ENCODE measurements at regions not wholly inside any gene's neighbourhood (a gene's known extent, or its start where the extent isn't known, plus 50 kb on each side); places are given as distances from the start of the nearest gene placed in this dataset.

- DNase-seq (ENCODE audit: low spot score): no peak
These were observed 539.6 kb upstream of the NOX3 start for GRCh38 chr6:155995281-155995680.

DNA sequence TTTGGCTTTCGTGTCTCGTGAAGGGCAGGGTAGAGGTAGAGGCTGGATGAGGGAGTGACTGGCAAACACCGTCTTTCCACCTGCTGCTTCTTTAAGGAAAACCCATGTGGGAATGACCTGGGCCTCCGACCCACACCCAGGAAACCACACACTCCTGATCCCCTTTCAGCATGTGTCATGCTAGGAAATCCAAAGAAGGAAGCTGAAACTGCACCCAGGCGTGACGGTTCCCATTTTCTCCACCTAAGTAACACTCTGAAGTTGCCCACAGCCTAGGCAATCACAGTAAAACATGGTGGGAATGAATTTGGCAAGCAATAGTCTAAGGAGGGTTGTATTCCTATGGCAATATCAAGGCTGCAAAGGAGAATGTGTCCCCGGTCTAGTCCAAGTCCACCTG is 538.4 kb upstream of the NOX3 start:
- DNase-seq (ENCODE audit: low spot score): no peak

DNA sequence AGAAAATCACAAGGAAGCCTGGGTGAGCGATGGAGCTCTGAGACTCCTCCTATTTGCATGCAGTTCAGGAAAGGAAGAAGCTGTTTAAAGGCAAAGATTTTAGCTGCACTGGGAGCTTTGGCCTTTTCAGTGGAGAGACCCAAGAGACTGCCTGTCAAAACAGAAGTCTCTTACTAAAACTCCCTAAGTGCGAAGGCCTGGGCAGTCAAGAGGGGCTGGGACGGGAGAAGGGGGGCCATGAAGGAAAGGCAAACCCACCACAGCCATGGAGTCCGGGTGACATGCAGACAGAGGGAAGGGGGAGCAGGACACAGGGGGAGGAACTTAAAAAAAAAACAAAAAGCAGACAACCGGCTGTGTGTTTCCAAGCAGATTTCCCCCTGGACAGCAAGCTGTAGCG is 537.6 kb upstream of the NOX3 start:
- no peak for DNase-seq (ENCODE audit: low spot score)

DNA sequence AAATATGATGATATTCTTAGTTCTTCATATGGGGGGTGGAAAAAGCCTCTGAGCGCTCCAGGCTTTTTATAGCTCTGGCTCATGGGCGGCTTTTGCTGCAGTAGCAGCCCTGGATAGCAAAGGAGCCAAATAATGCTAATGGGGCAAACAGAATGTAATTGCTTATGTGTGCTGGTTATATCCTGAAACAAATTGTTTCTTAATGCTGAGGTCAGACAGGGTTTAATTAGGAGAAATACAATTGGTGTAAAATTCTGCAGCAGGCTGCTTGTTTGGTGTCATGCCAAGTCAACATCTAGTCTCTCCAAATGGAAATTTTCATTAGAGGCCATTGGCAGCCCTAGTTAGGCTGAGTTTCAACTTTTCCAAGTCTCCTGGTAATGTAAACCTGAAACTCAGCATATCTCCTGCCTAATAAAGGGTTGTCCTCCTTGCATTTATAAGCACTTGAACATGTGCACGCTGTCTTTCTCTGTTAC is 530.1 kb upstream of the NOX3 start:
- no peak for DNase-seq (ENCODE audit: low spot score)

DNA sequence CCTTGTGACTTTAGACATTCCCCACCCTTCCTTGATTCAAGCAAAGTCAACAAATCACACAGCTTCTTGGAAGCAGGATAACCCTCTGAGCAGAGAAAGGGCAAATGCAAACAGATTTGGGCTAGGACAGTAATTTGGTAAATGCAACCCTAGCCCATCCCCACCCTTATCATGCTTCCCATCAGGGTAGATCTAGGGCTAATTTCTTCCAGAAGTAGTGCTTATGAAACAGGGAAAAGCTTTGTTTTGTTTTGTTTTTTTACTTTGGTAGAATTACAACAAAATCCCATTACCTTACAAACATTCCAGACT is 525.1 kb upstream of the NOX3 start:
- DNase-seq (ENCODE audit: low spot score): no peak

- no peak for DNase-seq (ENCODE audit: low spot score)
These were observed 524.6 kb upstream of the NOX3 start for GRCh38 chr6:155980014-155980767.

DNA sequence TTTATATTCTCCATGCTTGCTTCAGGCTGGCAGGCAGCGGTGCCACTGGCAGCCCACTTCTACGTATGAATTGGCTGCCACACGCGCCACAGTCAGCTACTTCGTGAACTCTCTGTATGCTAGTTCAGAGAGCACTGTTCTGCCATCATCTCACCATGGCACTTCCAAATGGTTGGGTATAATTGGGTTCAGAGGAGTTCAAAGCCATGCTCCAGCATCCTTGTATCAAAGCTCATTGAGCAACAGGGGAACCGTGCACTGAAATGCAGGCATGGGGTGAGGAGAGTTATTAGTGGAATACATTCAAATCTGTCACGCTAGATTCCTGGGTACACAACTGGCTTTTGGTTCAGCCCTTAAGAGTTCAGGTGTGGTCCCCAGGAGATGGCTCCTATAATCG is 519.9 kb upstream of the NOX3 start:
- no peak for DNase-seq (ENCODE audit: low spot score)

DNA sequence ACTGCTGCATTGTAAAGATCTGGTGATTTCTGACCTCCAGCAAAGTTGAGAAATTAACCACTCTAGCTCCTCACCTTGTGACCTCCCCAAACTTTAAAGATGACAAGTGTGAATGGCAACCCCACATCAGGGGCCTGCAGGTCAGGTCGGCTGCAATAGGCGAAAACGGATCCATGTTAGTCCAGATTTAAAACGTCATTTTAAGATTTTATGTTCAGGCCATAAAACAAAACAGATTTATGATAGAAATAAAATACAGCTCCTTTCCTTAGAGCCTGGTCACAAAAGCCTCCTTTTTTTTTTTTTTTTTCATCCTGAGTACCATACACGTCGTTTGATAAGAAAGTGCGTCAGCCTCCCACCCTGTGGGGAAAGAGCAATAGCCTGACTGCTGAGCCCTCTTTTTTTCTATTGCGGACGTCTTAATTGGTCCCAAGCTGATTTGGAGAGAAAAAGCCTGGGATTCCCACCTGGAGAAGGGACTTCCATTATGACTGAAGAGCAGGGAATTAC is 519.2 kb upstream of the NOX3 start:
- no peak for DNase-seq (ENCODE audit: low spot score)

DNA sequence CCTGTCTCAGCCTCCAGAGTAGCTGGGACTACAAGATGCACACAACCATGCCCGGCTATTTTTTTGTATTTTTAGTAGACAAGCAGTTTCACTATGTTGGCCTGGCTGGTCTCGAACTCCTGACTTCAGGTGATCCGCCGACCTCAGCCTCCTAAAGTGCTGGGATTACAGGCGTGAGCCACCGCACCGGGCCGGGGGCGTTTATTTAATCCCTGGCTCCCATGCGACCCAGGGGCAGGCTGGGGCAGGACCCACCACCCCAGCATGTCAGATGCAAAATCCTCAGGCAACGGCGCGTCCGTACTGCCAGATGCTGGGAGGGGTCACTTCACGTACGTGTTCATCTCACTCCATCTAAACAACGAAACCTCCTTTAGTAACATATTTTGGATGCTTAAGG is 518.7 kb upstream of the NOX3 start:
- DNase-seq (ENCODE audit: low spot score): no peak

DNA sequence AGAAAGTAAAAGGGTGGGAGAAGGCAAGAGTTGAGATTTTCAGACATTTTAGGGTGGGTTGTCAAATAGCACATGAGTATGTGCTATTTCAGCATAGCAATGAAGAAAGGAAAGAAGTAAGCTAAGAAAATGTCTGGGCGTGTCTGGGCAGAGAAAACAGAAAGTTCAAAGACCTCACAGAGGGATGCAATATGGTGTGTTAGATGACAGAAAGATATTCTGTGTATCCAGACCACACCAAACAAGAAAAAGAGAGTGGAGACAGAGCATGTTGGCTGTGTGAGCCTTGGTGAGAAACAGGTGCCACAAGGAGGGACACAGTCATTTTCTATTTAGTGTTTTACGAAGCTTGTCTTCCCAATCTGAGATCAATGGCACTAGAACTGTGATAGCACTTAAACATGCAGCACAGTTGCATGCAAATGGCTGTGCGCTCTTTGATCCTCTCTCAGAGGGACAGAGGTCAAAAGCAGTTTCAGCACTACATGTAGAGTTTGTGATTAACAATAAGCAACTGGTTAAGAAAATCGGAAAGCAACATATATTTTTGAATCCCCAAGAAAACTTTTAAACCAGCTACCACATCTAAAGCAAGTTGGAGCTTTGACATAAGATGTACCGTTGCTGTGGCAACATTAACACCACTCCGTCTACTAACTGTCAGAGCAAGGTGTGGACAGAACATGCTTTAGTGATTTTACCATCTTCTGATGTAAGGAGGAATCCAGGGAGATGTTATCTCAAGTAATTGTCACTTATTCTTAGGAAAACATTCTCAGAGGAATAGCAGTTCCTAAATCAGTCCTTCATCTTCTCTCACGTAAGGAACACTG is 515.5 kb upstream of the NOX3 start:
- DNase-seq (ENCODE audit: low spot score): no peak

- DNase-seq (ENCODE audit: low spot score): no peak
These were observed 514.8 kb upstream of the NOX3 start for GRCh38 chr6:155970472-155970871.

GRCh38 chr6:155968921-155969320 is 513.3 kb upstream of the NOX3 start:
- DNase-seq (ENCODE audit: low spot score): no peak

- no peak for DNase-seq (ENCODE audit: low spot score)
These were observed 511.7 kb upstream of the NOX3 start for GRCh38 chr6:155967322-155967721.

DNA sequence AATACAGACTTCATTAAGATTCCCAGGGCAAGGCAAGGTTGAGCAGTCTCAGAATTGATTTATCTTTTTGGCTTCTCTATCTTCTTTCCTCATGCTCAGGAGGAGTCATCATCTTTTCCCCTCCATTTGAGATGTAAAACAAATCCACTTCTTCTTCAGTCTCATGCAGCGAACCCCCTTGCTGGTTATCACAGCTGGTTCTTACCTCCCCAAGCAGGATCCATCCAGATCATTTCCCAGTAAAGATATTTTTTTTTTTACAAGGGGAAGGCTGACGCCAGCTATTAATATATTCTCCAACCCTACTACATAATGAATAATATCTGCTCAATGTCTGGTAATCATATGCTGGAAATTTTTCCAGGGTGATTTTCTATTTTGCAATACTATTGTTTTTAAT is 508.9 kb upstream of the NOX3 start:
- DNase-seq (ENCODE audit: low spot score): no peak

DNA sequence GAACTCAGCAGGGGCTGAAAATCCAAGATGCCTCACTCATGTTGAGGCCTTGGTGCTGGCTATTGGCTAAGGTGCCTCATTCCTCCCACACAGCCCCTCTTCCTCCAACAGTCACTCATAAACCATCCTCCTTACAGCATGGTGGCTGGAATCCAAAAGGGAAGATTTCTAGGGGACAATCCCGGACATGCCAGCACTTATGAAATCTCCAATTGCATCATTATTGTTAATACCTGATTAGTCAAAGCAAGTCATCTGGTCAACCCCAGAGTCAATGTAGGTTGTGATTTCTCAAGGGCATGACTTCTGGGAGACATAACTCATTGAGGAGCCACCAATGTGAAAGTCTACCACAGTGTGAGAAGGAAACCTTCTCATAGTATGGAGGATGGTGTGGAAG is 506.6 kb upstream of the NOX3 start:
- no peak for DNase-seq (ENCODE audit: low spot score)

DNA sequence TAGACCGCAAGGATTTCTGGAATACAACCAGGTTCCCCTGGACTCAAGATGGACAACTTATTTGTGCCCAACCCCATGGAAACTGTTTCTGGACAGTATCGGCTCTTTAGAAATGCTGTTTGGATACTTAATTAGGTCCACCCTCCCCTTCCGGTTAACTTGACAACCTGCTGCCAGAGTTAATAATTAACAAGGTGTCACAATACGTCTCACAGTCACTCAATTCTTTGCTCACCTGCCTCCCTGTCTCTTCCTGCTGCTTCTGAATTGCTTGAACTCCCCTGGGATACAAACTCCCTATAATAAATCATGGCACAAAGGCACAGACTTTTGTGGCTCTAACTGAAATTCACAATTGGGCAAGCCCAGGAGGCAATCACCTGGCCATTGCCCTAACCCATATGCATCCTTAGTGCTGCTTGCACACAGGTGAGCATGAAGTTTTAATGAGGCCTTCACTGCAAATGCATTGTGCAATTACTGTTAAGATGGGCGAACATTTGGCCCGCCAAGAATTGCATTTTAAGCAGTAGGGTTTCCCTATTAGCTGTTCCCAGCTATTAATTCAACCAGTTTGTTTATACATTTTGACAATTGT is 504.4 kb upstream of the NOX3 start:
- no peak for DNase-seq (ENCODE audit: low spot score)

DNA sequence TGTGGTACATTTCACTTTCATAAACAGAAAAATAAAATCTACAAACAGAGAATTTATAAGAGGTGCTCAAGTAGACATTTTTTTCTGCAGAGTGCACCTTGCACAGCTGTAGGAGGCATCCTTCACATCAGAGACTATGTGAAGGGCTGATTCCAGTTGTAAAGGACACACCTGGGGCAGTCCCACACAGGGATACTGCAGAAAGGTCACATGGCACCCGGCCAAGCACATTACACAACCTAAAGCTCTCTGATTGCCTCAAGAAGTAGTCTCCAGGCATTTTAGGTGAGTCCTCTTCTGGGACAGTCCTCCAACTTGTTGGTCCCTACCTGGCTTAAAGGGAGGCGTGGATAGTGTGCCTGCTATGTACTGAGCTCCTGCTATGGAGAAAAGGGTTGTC is 502.9 kb upstream of the NOX3 start:
- no peak for DNase-seq (ENCODE audit: low spot score)

GRCh38 chr6:155955038-155955437 is 499.4 kb upstream of the NOX3 start:
- no peak for DNase-seq (ENCODE audit: low spot score)

- DNase-seq (ENCODE audit: low spot score): no peak
These were observed 498.5 kb upstream of the NOX3 start for GRCh38 chr6:155954149-155954548.

- DNase-seq (ENCODE audit: low spot score): no peak
These were observed 493.6 kb upstream of the NOX3 start for GRCh38 chr6:155949256-155949655.

DNA sequence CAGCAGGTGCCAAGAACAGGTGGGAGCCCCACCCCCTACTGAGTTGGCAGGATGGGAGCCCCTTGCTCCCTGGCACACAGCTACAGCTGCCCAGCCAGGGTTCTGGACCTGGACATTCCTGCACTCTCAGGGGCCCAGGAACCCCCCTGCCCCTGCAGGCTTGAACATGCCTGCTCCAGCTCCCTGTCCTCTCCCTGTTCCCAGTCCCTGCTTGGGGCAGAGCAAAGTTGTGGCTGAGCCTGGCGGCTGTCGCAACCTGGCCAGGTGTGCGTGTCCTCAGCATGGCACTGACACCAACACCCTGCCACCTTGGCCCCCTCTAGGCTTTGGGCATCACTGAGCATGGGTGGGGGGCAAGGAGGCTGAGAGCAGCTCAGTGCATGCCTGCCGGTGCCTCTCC is 491.2 kb upstream of the NOX3 start:
- no peak for DNase-seq (ENCODE audit: low spot score)

- DNase-seq (ENCODE audit: low spot score): peak; percentile 3
These were observed 488.0 kb upstream of the NOX3 start for GRCh38 chr6:155943635-155944034.

- no peak for DNase-seq (ENCODE audit: low spot score)
These were observed 483.6 kb upstream of the NOX3 start for GRCh38 chr6:155939253-155939652.

Data from AG08395 (cell line).